ENCODE measurements at regions not wholly inside any gene's neighbourhood (a gene's known extent, or its start where the extent isn't known, plus 50 kb on each side); places are given as distances from the start of the nearest gene placed in this dataset.
"Not testable (repeated sequence)": the region's sequence is repeated elsewhere in the genome, so short reads cannot be mapped to it uniquely, and the experiment has no call there.

GRCh38 chr13:22952018-22952417, 228.8 kb upstream of the SGCG start:
- not testable (repeated sequence) for TF ChIP-seq CTCF (IDR thresholded peaks at IDR 0.05); EZH2 (IDR thresholded peaks at IDR 0.05; ENCODE audit: borderline replicate concordance, insufficient read depth, low read depth, low read length, poor library complexity, severe bottlenecking)

Measured in B cell (primary cell).